ENCODE measurements at regions not wholly inside any gene's neighbourhood (a gene's known extent, or its start where the extent isn't known, plus 50 kb on each side); places are given as distances from the start of the nearest gene placed in this dataset.

GRCh38 chr4:138821331-138821730 lies 194.2 kb upstream of the NOCT start:
- no peaks in the 10 kb centered on the region for H3K4me1 ChIP-seq (ENCODE audit: low read length)
- no peak for DNase-seq
- no peak overlapping the region for H2AFZ ChIP-seq (ENCODE audit: low read length)
- no peak for TF ChIP-seq EZH2 (optimal IDR thresholded peaks at IDR 0.05; ENCODE audit: low read depth, low read length)
- TF ChIP-seq CTCF (IDR thresholded peaks at IDR 0.05; ENCODE audit: low read length), result no peak
- TF ChIP-seq EZH2phosphoT487 (IDR thresholded peaks at IDR 0.05; ENCODE audit: low read length), result no peak
- no peak overlapping the region for H3K9ac ChIP-seq (ENCODE audit: low read length)
- no peak overlapping the region for H3K27ac ChIP-seq (ENCODE audit: low read length)
- H3K9me2 ChIP-seq (replicated peaks; ENCODE audit: insufficient read depth, low read length), result no peaks in the 10 kb centered on the region
- H3K79me2 ChIP-seq (ENCODE audit: low read length), result no peaks in the 10 kb centered on the region
- H3K36me3 ChIP-seq (replicated peaks; ENCODE audit: insufficient read depth, low read length), result no peaks in the 10 kb centered on the region
- H4K20me1 ChIP-seq (ENCODE audit: insufficient read depth, low read length), result no peaks in the 10 kb centered on the region
- H3K4me3 ChIP-seq (ENCODE audit: low read length), result no peak overlapping the region
- no peaks in the 10 kb centered on the region for H3K27me3 ChIP-seq (replicated peaks; ENCODE audit: insufficient read depth, low read length)
- no peaks in the 10 kb centered on the region for H3F3A ChIP-seq (ENCODE audit: insufficient read depth, low read length)
- no peak overlapping the region for H3K4me2 ChIP-seq (ENCODE audit: low read depth, low read length)
- H3K9me3 ChIP-seq (replicated peaks; ENCODE audit: insufficient read depth, low read length), result no peaks in the 10 kb centered on the region

DNA sequence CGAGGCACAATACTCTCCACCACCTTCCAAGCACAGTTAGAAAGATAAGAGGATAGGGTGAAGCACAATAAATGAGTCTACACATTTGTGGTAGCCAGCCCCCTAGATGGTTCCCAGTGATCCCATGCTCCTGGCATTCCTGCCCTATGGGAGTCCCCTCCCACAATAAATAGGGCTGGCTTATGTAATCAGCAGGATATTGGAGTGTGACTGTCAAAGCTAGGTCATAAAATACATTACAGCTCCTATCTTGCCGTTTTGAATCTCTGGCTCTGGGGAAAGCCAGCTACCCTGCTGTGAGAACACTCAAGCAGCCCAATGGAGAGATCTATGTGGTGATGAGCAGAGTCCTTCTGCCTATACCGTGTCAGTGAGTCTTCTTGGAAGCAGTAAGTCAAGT lies 198.7 kb upstream of the NOCT start:
- no peak for DNase-seq
- Histone ChIP-seq H3F3A (ENCODE audit: insufficient read depth, low read length) (no peaks in the 10 kb centered on the region), H3K36me3 (replicated peaks; ENCODE audit: insufficient read depth, low read length) (no peaks in the 10 kb centered on the region), H3K4me2 (ENCODE audit: low read depth, low read length) (no peak overlapping the region), H3K9me3 (replicated peaks; ENCODE audit: insufficient read depth, low read length) (no peaks in the 10 kb centered on the region), H3K79me2 (ENCODE audit: low read length) (no peaks in the 10 kb centered on the region), H3K4me3 (ENCODE audit: low read length) (no peak overlapping the region), H3K27ac (ENCODE audit: low read length) (no peak overlapping the region), H4K20me1 (ENCODE audit: insufficient read depth, low read length) (no peaks in the 10 kb centered on the region), H2AFZ (ENCODE audit: low read length) (no peak overlapping the region), H3K9me2 (replicated peaks; ENCODE audit: insufficient read depth, low read length) (no peaks in the 10 kb centered on the region), H3K9ac (ENCODE audit: low read length) (no peak overlapping the region), H3K4me1 (ENCODE audit: low read length) (no peaks in the 10 kb centered on the region), H3K27me3 (replicated peaks; ENCODE audit: insufficient read depth, low read length) (no peaks in the 10 kb centered on the region)
- TF ChIP-seq EZH2 (optimal IDR thresholded peaks at IDR 0.05; ENCODE audit: low read depth, low read length) (no peak), EZH2phosphoT487 (IDR thresholded peaks at IDR 0.05; ENCODE audit: low read length) (no peak), CTCF (IDR thresholded peaks at IDR 0.05; ENCODE audit: low read length) (no peak)

DNA sequence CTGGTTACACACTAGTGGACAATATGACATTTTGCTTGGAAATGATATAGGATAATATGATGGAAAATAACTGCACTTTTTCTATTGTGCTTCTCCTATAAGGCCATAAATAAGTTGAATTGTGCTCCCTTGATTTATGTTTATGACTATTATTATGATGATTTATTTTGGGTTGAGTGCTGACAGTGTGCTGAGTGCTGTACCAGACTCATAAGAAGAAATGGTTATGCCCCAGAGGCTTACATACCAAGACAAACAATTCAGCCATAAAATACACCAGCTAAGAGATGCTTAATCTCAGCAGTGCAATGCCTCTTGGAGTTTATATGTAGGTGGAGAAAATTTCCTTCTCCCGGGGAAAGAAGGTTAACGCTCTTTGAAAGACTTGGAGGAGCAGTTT lies 199.8 kb upstream of the NOCT start:
- no peak for TF ChIP-seq EZH2 (optimal IDR thresholded peaks at IDR 0.05; ENCODE audit: low read depth, low read length)
- TF ChIP-seq EZH2phosphoT487 (IDR thresholded peaks at IDR 0.05; ENCODE audit: low read length), result no peak
- TF ChIP-seq CTCF (IDR thresholded peaks at IDR 0.05; ENCODE audit: low read length), result no peak
- Histone ChIP-seq H3K36me3 (replicated peaks; ENCODE audit: insufficient read depth, low read length) (no peaks in the 10 kb centered on the region), H3K9me3 (replicated peaks; ENCODE audit: insufficient read depth, low read length) (no peaks in the 10 kb centered on the region)

More for the DNA sequence above, 199.8 kb upstream of the NOCT start:
- H3K4me3 ChIP-seq (ENCODE audit: low read length), result no peak overlapping the region
- H2AFZ ChIP-seq (ENCODE audit: low read length), result no peak overlapping the region
- no peaks in the 10 kb centered on the region for H3K4me1 ChIP-seq (ENCODE audit: low read length)
- H3K79me2 ChIP-seq (ENCODE audit: low read length), result no peaks in the 10 kb centered on the region
- no peak overlapping the region for H3K9ac ChIP-seq (ENCODE audit: low read length)
- H4K20me1 ChIP-seq (ENCODE audit: insufficient read depth, low read length), result no peaks in the 10 kb centered on the region
- H3K9me2 ChIP-seq (replicated peaks; ENCODE audit: insufficient read depth, low read length), result no peaks in the 10 kb centered on the region
- H3K4me2 ChIP-seq (ENCODE audit: low read depth, low read length), result no peak overlapping the region
- H3K27ac ChIP-seq (ENCODE audit: low read length), result no peak overlapping the region
- no peaks in the 10 kb centered on the region for H3F3A ChIP-seq (ENCODE audit: insufficient read depth, low read length)
- DNase-seq, result no peak
- no peaks in the 10 kb centered on the region for H3K27me3 ChIP-seq (replicated peaks; ENCODE audit: insufficient read depth, low read length)
